Astrocyte (in vitro differentiated cells and primary cell): ENCODE measurements at regions not wholly inside any gene's neighbourhood (a gene's known extent, or its start where the extent isn't known, plus 50 kb on each side); places are given as distances from the start of the nearest gene placed in this dataset.

ENCODE experiments used
- DNase-seq: peaks from one replicate; pipeline ENCODE4 v3.0.0-alpha.2; 2010; ENCODE audit warnings: low read depth
- FAIRE-seq: peaks from 2 replicates; lab custom pipeline; 2011; peaks lifted over from hg19 to GRCh38; lab: Jason Lieb, UNC
- H2AFZ ChIP-seq: 2 replicates; pipeline ENCODE4 v1.6.0; 2012; ENCODE audit warnings: low read depth, low read length, inconsistent platforms
- H3K27ac ChIP-seq: 2 replicates; pipeline ENCODE4 v1.5.1; 2011; ENCODE audit warnings: low read depth, low read length, inconsistent platforms
- H3K27me3 ChIP-seq: 2 replicates; pipeline ENCODE4 v1.6.0; 2011; ENCODE audit warnings: low read length, inconsistent platforms; ENCODE audit not compliant: insufficient read depth
- H3K36me3 ChIP-seq: 2 replicates; pipeline ENCODE4 v1.5.1; 2011; ENCODE audit warnings: low read length, inconsistent platforms; ENCODE audit not compliant: insufficient read depth
- H3K4me1 ChIP-seq: 2 replicates; pipeline ENCODE4 v1.5.1; 2011; ENCODE audit warnings: low read length, inconsistent platforms; ENCODE audit not compliant: insufficient read depth
- H3K4me2 ChIP-seq: 2 replicates; pipeline ENCODE4 v1.6.0; 2012; ENCODE audit warnings: low read length, inconsistent platforms
- H3K4me3 ChIP-seq: 2 replicates; pipeline ENCODE4 v1.5.1; 2011; ENCODE audit warnings: low read depth, mild to moderate bottlenecking, low read length, inconsistent platforms; ENCODE audit not compliant: insufficient read depth
- H3K79me2 ChIP-seq: 2 replicates; pipeline ENCODE4 v1.6.0; 2012; ENCODE audit warnings: mild to moderate bottlenecking, low read length, inconsistent platforms; ENCODE audit not compliant: insufficient read depth
- H3K9ac ChIP-seq: 2 replicates; pipeline ENCODE4 v1.6.0; 2012; ENCODE audit warnings: mild to moderate bottlenecking, low read length, inconsistent platforms
- H3K9me3 ChIP-seq: 2 replicates; pipeline ENCODE4 v1.5.1; 2012; ENCODE audit warnings: low read depth, mild to moderate bottlenecking, low read length, inconsistent platforms; ENCODE audit not compliant: insufficient read depth
- H4K20me1 ChIP-seq: 2 replicates; pipeline ENCODE4 v1.6.0; 2012; ENCODE audit warnings: low read length, inconsistent platforms; ENCODE audit not compliant: insufficient read depth
- H3K27ac Mint-ChIP-seq: one replicate; pipeline ENCODE4 v1.8.0; 2021; ENCODE audit warnings: mild to moderate bottlenecking, mixed read lengths; ENCODE audit not compliant: unreplicated experiment
- H3K27me3 Mint-ChIP-seq: one replicate; pipeline ENCODE4 v1.8.0; 2021; ENCODE audit warnings: low read depth, mixed read lengths; ENCODE audit not compliant: unreplicated experiment
- H3K36me3 Mint-ChIP-seq: one replicate; pipeline ENCODE4 v1.8.0; 2021; ENCODE audit warnings: low read depth, mixed read lengths; ENCODE audit not compliant: unreplicated experiment
- H3K4me1 Mint-ChIP-seq: one replicate; pipeline ENCODE4 v1.8.0; 2021; ENCODE audit warnings: low read depth, mixed read lengths; ENCODE audit not compliant: unreplicated experiment
- H3K4me3 Mint-ChIP-seq: one replicate; pipeline ENCODE4 v1.8.0; 2021; ENCODE audit warnings: mild to moderate bottlenecking, moderate library complexity, mixed read lengths; ENCODE audit not compliant: unreplicated experiment
- H3K9me3 Mint-ChIP-seq: one replicate; pipeline ENCODE4 v1.8.0; 2021; ENCODE audit warnings: mild to moderate bottlenecking, mixed read lengths; ENCODE audit not compliant: unreplicated experiment
- CTCF ChIP-seq: IDR thresholded peaks from 2 replicates; pipeline ENCODE4 v1.5.1; 2011; ENCODE audit warnings: low read depth, mild to moderate bottlenecking, inconsistent platforms, low read length, moderate library complexity; ENCODE audit not compliant: insufficient read depth
- EZH2 ChIP-seq: IDR thresholded peaks from 2 replicates; pipeline ENCODE4 v1.6.1; 2012; ENCODE audit warnings: mild to moderate bottlenecking, low read length, inconsistent platforms; ENCODE audit not compliant: insufficient read depth

GRCh38 chr15:69836048-69836447 lies 261.7 kb downstream of the TLE3 start:
- Histone ChIP-seq H3K79me2 (no peaks in the 10 kb centered on the region), H3K36me3 (no peaks in the 10 kb centered on the region), H3K27ac (no peak overlapping the region), H4K20me1 (no peaks in the 10 kb centered on the region), H3K4me1 (peaks cover 3% of the 10 kb centered on the region), H3K27me3 (peaks cover 10% of the 10 kb centered on the region), H3K9ac (no peak overlapping the region), H3K4me2 (no peak overlapping the region), H3K9me3 (no peaks in the 10 kb centered on the region), H3K4me3 (no peak overlapping the region), H2AFZ (no peak overlapping the region)
- H3K9me3 Mint-ChIP-seq, result peaks cover 9% of the 10 kb centered on the region
- H3K36me3 Mint-ChIP-seq, result no peaks in the 10 kb centered on the region
- H3K4me3 Mint-ChIP-seq, result no peak overlapping the region
- DNase-seq (no peak), FAIRE-seq (no peak)
- TF ChIP-seq CTCF (no peak), EZH2 (no peak)
- H3K27ac Mint-ChIP-seq, result no peak overlapping the region
- peaks cover 9% of the 10 kb centered on the region for H3K4me1 Mint-ChIP-seq
- H3K27me3 Mint-ChIP-seq, result peaks cover 77% of the 10 kb centered on the region

GRCh38 chr15:69836526-69837230 lies 261.0 kb downstream of the TLE3 start:
- Histone ChIP-seq H3K4me3 (no peak overlapping the region), H3K9me3 (no peaks in the 10 kb centered on the region), H3K4me1 (peaks cover 3% of the 10 kb centered on the region), H4K20me1 (no peaks in the 10 kb centered on the region), H2AFZ (no peak overlapping the region), H3K79me2 (no peaks in the 10 kb centered on the region), H3K27ac (no peak overlapping the region), H3K36me3 (no peaks in the 10 kb centered on the region), H3K27me3 (peaks cover 10% of the 10 kb centered on the region), H3K9ac (no peak overlapping the region), H3K4me2 (no peak overlapping the region)
- DNase-seq (no peak), FAIRE-seq (no peak)
- Mint-ChIP-seq H3K36me3 (no peaks in the 10 kb centered on the region), H3K27me3 (peaks cover 71% of the 10 kb centered on the region), H3K4me1 (peaks cover 9% of the 10 kb centered on the region), H3K27ac (no peak overlapping the region), H3K9me3 (peaks cover 9% of the 10 kb centered on the region), H3K4me3 (no peak overlapping the region)
- no peak for TF ChIP-seq EZH2

DNA sequence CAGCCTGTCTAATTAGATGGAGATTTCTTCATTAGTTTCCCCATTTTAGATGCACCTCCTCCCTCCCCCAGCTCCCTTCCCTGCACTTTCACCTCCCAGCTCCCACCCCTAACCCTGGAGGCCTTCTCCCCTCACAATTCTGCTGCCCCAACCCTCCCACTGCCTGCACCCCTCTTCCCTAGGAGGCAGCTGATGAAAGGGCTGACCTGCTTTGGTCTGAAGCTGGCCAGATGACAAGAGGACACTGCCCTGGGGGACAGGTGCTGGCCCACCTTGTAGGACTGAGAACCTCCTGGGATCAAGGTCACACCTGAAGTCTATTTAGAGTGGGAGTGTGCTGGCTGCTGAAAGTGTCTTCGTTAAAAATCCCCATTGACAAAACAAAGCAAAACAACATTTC lies 259.4 kb downstream of the TLE3 start:
- H3K27me3 Mint-ChIP-seq, result peaks cover 66% of the 10 kb centered on the region
- no peaks in the 10 kb centered on the region for H3K79me2 ChIP-seq
- H3K9me3 ChIP-seq, result no peaks in the 10 kb centered on the region
- no peak overlapping the region for H3K4me3 ChIP-seq
- H3K36me3 Mint-ChIP-seq, result no peaks in the 10 kb centered on the region
- no peaks in the 10 kb centered on the region for H4K20me1 ChIP-seq
- peaks cover 3% of the 10 kb centered on the region for H3K4me1 ChIP-seq
- H3K9ac ChIP-seq, result no peak overlapping the region
- H2AFZ ChIP-seq, result no peak overlapping the region
- no peak for FAIRE-seq
- H3K4me2 ChIP-seq, result no peak overlapping the region
- H3K27ac Mint-ChIP-seq, result no peak overlapping the region
- peaks cover 10% of the 10 kb centered on the region for H3K27me3 ChIP-seq
- no peak for TF ChIP-seq EZH2
- TF ChIP-seq CTCF, result no peak
- no peak for DNase-seq
- no peaks in the 10 kb centered on the region for H3K36me3 ChIP-seq
- peaks cover 9% of the 10 kb centered on the region for H3K9me3 Mint-ChIP-seq
- H3K4me1 Mint-ChIP-seq, result peaks cover 9% of the 10 kb centered on the region
- H3K4me3 Mint-ChIP-seq, result no peak overlapping the region
- no peak overlapping the region for H3K27ac ChIP-seq
